ENCODE measurements at regions not wholly inside any gene's neighbourhood (a gene's known extent, or its start where the extent isn't known, plus 50 kb on each side); places are given as distances from the start of the nearest gene placed in this dataset.

DNA sequence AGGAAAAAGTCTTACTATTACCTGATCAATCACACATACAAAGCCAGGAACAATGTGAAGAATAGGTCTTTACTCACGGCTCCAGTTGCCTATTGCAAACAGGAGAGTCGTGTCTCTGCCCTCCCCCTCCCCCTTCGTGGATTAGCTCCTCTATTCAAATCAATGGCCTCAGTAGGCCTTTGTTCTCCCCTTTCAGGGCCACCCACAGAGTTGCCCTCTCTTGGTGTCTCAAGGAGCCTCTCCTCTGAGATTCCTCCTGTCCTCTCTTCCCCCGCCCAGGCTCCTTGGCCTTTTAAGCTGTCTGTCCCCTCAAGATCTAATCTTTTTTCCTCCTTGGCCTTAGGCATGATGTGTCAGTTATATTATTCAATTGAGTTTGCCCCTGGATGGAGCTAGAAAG is 107.2 kb upstream of the NALF2 start:
- H3K36me3 ChIP-seq (ENCODE audit: control insufficient read depth, insufficient read depth, low read length): no peaks in the 10 kb centered on the region
- no peak overlapping the region for H3K27ac ChIP-seq (ENCODE audit: insufficient read depth, low read length, poor library complexity, severe bottlenecking)
- H3K9me3 ChIP-seq (ENCODE audit: control insufficient read depth, low read length): no peaks in the 10 kb centered on the region
- no peak for DNase-seq
- no peak overlapping the region for H3K4me3 ChIP-seq (ENCODE audit: insufficient read depth, low read depth, low read length, poor library complexity, severe bottlenecking)
- H3K27me3 ChIP-seq (replicated peaks; ENCODE audit: control insufficient read depth, insufficient read depth, low read length, poor library complexity, severe bottlenecking): no peaks in the 10 kb centered on the region
- no peaks in the 10 kb centered on the region for H3K4me1 ChIP-seq (ENCODE audit: control insufficient read depth, insufficient read depth, low read length, poor library complexity, severe bottlenecking)

DNA sequence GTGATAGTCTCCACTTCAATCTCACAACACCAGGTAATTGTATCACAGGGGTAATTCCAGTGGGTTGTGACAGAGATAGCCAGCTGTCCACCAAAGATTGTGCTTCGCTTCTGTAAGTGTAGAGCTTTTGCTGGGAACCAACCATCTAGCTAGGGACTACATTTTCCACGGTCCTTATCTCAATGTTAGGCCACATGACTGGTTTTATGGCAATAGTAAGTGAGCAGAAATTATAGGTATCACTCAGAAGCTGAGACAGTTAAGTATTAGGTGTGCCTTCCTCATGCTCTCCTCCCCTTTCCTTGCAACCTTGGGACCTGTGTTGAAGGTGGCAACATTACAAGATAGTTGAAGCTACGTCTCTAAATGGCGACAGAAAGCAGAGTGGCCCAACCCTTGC is 108.8 kb upstream of the NALF2 start:
- DNase-seq: no peak
- Histone ChIP-seq H3K27ac (ENCODE audit: insufficient read depth, low read length, poor library complexity, severe bottlenecking) (no peak overlapping the region), H3K4me1 (ENCODE audit: control insufficient read depth, insufficient read depth, low read length, poor library complexity, severe bottlenecking) (no peaks in the 10 kb centered on the region), H3K36me3 (ENCODE audit: control insufficient read depth, insufficient read depth, low read length) (no peaks in the 10 kb centered on the region), H3K4me3 (ENCODE audit: insufficient read depth, low read depth, low read length, poor library complexity, severe bottlenecking) (no peak overlapping the region), H3K9me3 (ENCODE audit: control insufficient read depth, low read length) (no peaks in the 10 kb centered on the region), H3K27me3 (replicated peaks; ENCODE audit: control insufficient read depth, insufficient read depth, low read length, poor library complexity, severe bottlenecking) (no peaks in the 10 kb centered on the region)

- no peak for DNase-seq
- Histone ChIP-seq H3K27me3 (replicated peaks; ENCODE audit: control insufficient read depth, insufficient read depth, low read length, poor library complexity, severe bottlenecking) (no peaks in the 10 kb centered on the region), H3K36me3 (ENCODE audit: control insufficient read depth, insufficient read depth, low read length) (no peaks in the 10 kb centered on the region), H3K9me3 (ENCODE audit: control insufficient read depth, low read length) (no peaks in the 10 kb centered on the region), H3K27ac (ENCODE audit: insufficient read depth, low read length, poor library complexity, severe bottlenecking) (no peak overlapping the region), H3K4me1 (ENCODE audit: control insufficient read depth, insufficient read depth, low read length, poor library complexity, severe bottlenecking) (no peaks in the 10 kb centered on the region), H3K4me3 (ENCODE audit: insufficient read depth, low read depth, low read length, poor library complexity, severe bottlenecking) (no peak overlapping the region)
Measured at GRCh38 chrX:69389101-69389501, 115.0 kb upstream of the NALF2 start.

GRCh38 chrX:69388526-69388925 is 115.6 kb upstream of the NALF2 start:
- Histone ChIP-seq H3K36me3 (ENCODE audit: control insufficient read depth, insufficient read depth, low read length) (no peaks in the 10 kb centered on the region), H3K4me3 (ENCODE audit: insufficient read depth, low read depth, low read length, poor library complexity, severe bottlenecking) (no peak overlapping the region), H3K27ac (ENCODE audit: insufficient read depth, low read length, poor library complexity, severe bottlenecking) (no peak overlapping the region), H3K9me3 (ENCODE audit: control insufficient read depth, low read length) (no peaks in the 10 kb centered on the region), H3K4me1 (ENCODE audit: control insufficient read depth, insufficient read depth, low read length, poor library complexity, severe bottlenecking) (no peaks in the 10 kb centered on the region), H3K27me3 (replicated peaks; ENCODE audit: control insufficient read depth, insufficient read depth, low read length, poor library complexity, severe bottlenecking) (no peaks in the 10 kb centered on the region)
- no peak for DNase-seq

GRCh38 chrX:69387567-69388487 is 116.3 kb upstream of the NALF2 start:
- H3K27ac ChIP-seq (ENCODE audit: insufficient read depth, low read length, poor library complexity, severe bottlenecking): no peak overlapping the region
- H3K36me3 ChIP-seq (ENCODE audit: control insufficient read depth, insufficient read depth, low read length): no peaks in the 10 kb centered on the region
- no peaks in the 10 kb centered on the region for H3K9me3 ChIP-seq (ENCODE audit: control insufficient read depth, low read length)
- peak in 1 of 3 donors; percentile 6 for DNase-seq
- no peaks in the 10 kb centered on the region for H3K4me1 ChIP-seq (ENCODE audit: control insufficient read depth, insufficient read depth, low read length, poor library complexity, severe bottlenecking)
- H3K27me3 ChIP-seq (replicated peaks; ENCODE audit: control insufficient read depth, insufficient read depth, low read length, poor library complexity, severe bottlenecking): no peaks in the 10 kb centered on the region
- H3K4me3 ChIP-seq (ENCODE audit: insufficient read depth, low read depth, low read length, poor library complexity, severe bottlenecking): no peak overlapping the region

GRCh38 chrX:69386681-69387080 is 117.4 kb upstream of the NALF2 start:
- H3K4me3 ChIP-seq (ENCODE audit: insufficient read depth, low read depth, low read length, poor library complexity, severe bottlenecking): no peak overlapping the region
- no peaks in the 10 kb centered on the region for H3K36me3 ChIP-seq (ENCODE audit: control insufficient read depth, insufficient read depth, low read length)
- DNase-seq: no peak
- no peaks in the 10 kb centered on the region for H3K4me1 ChIP-seq (ENCODE audit: control insufficient read depth, insufficient read depth, low read length, poor library complexity, severe bottlenecking)
- H3K9me3 ChIP-seq (ENCODE audit: control insufficient read depth, low read length): no peaks in the 10 kb centered on the region
- H3K27me3 ChIP-seq (replicated peaks; ENCODE audit: control insufficient read depth, insufficient read depth, low read length, poor library complexity, severe bottlenecking): no peaks in the 10 kb centered on the region
- H3K27ac ChIP-seq (ENCODE audit: insufficient read depth, low read length, poor library complexity, severe bottlenecking): no peak overlapping the region

DNA sequence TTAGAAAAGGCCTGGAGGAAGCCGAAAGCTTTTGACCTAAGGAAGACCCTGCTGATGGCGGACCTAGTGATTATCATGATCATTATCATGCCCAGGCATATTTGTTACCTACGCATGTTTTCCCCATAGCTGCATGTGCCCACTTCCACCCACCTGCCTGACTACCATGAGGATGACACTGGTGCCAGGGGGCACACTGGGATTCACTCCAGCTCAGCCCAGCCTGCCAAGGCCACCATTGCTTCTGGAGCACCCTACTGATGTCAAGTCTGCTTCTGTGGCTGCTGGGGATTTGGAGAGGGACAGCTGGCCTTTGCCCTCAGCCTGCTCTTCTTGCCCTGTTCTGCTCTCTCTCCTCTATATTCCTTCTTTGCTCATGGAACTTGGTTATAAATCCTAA is 124.7 kb upstream of the NALF2 start:
- Histone ChIP-seq H3K27me3 (replicated peaks; ENCODE audit: control insufficient read depth, insufficient read depth, low read length, poor library complexity, severe bottlenecking) (no peaks in the 10 kb centered on the region), H3K27ac (ENCODE audit: insufficient read depth, low read length, poor library complexity, severe bottlenecking) (no peak overlapping the region), H3K4me3 (ENCODE audit: insufficient read depth, low read depth, low read length, poor library complexity, severe bottlenecking) (no peak overlapping the region), H3K9me3 (ENCODE audit: control insufficient read depth, low read length) (no peaks in the 10 kb centered on the region), H3K36me3 (ENCODE audit: control insufficient read depth, insufficient read depth, low read length) (no peaks in the 10 kb centered on the region), H3K4me1 (ENCODE audit: control insufficient read depth, insufficient read depth, low read length, poor library complexity, severe bottlenecking) (no peaks in the 10 kb centered on the region)
- no peak for DNase-seq

DNA sequence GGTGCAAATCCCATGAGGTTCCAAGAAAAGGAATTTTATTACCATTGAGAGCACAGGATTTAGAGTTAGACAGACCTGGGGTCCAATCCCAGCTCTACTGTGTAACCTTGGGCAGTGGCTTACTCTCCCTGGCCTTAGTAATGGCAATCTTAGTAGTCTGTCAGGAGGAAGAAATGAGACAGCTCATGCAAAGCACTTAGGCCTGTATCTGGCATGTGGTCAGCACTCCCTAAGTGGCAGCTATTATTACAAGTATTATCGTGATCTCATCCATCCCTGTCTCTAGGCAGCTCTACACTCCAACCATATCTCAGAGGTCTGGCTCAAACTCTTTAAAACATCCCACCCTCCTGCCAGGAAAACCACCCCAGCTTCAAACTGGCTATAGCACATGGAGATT is 129.6 kb upstream of the NALF2 start:
- no peak for DNase-seq
- no peaks in the 10 kb centered on the region for H3K27me3 ChIP-seq (replicated peaks; ENCODE audit: control insufficient read depth, insufficient read depth, low read length, poor library complexity, severe bottlenecking)
- no peaks in the 10 kb centered on the region for H3K9me3 ChIP-seq (ENCODE audit: control insufficient read depth, low read length)
- H3K27ac ChIP-seq (ENCODE audit: insufficient read depth, low read length, poor library complexity, severe bottlenecking): no peak overlapping the region
- H3K4me3 ChIP-seq (ENCODE audit: insufficient read depth, low read depth, low read length, poor library complexity, severe bottlenecking): no peak overlapping the region
- H3K36me3 ChIP-seq (ENCODE audit: control insufficient read depth, insufficient read depth, low read length): no peaks in the 10 kb centered on the region
- H3K4me1 ChIP-seq (ENCODE audit: control insufficient read depth, insufficient read depth, low read length, poor library complexity, severe bottlenecking): no peaks in the 10 kb centered on the region

- H3K27ac ChIP-seq (ENCODE audit: insufficient read depth, low read length, poor library complexity, severe bottlenecking): no peak overlapping the region
- H3K4me3 ChIP-seq (ENCODE audit: insufficient read depth, low read depth, low read length, poor library complexity, severe bottlenecking): no peak overlapping the region
- H3K9me3 ChIP-seq (ENCODE audit: control insufficient read depth, low read length): no peaks in the 10 kb centered on the region
- no peaks in the 10 kb centered on the region for H3K27me3 ChIP-seq (replicated peaks; ENCODE audit: control insufficient read depth, insufficient read depth, low read length, poor library complexity, severe bottlenecking)
- H3K4me1 ChIP-seq (ENCODE audit: control insufficient read depth, insufficient read depth, low read length, poor library complexity, severe bottlenecking): no peaks in the 10 kb centered on the region
- DNase-seq: no peak
- H3K36me3 ChIP-seq (ENCODE audit: control insufficient read depth, insufficient read depth, low read length): no peaks in the 10 kb centered on the region
Measured at GRCh38 chrX:69372435-69372834, 131.7 kb upstream of the NALF2 start.

GRCh38 chrX:69371159-69371558 is 133.0 kb upstream of the NALF2 start:
- Histone ChIP-seq H3K4me3 (ENCODE audit: insufficient read depth, low read depth, low read length, poor library complexity, severe bottlenecking) (no peak overlapping the region), H3K9me3 (ENCODE audit: control insufficient read depth, low read length) (no peaks in the 10 kb centered on the region), H3K36me3 (ENCODE audit: control insufficient read depth, insufficient read depth, low read length) (no peaks in the 10 kb centered on the region), H3K4me1 (ENCODE audit: control insufficient read depth, insufficient read depth, low read length, poor library complexity, severe bottlenecking) (no peaks in the 10 kb centered on the region), H3K27ac (ENCODE audit: insufficient read depth, low read length, poor library complexity, severe bottlenecking) (no peak overlapping the region), H3K27me3 (replicated peaks; ENCODE audit: control insufficient read depth, insufficient read depth, low read length, poor library complexity, severe bottlenecking) (no peaks in the 10 kb centered on the region)
- no peak for DNase-seq

Measured in effector memory CD4-positive, alpha-beta T cell (primary cell).